CD4-positive, alpha-beta T cell treated with Interferon gamma for 1 hour (primary cell): ENCODE measurements at regions not wholly inside any gene's neighbourhood (a gene's known extent, or its start where the extent isn't known, plus 50 kb on each side); places are given as distances from the start of the nearest gene placed in this dataset.

ENCODE experiments used
- DNase-seq: peaks from one replicate; pipeline ENCODE4 v3.0.0-alpha.2; 2020

- no peak for DNase-seq
These were observed 314.4 kb downstream of the PLK2 start for GRCh38 chr5:58145397-58145934.

- no peak for DNase-seq
These were observed 316.2 kb downstream of the PLK2 start for GRCh38 chr5:58143727-58144126.

GRCh38 chr5:58143181-58143580, 316.7 kb downstream of the PLK2 start:
- no peak for DNase-seq

- DNase-seq = no peak
These were observed 321.1 kb downstream of the PLK2 start for GRCh38 chr5:58138791-58139190.

GRCh38 chr5:58136406-58136805, 323.5 kb downstream of the PLK2 start:
- DNase-seq = no peak

- no peak for DNase-seq
These were observed 324.1 kb downstream of the PLK2 start for GRCh38 chr5:58135571-58136335.

- DNase-seq = no peak
These were observed 326.1 kb downstream of the PLK2 start for GRCh38 chr5:58133631-58134296.

- DNase-seq = no peak
These were observed 326.7 kb downstream of the PLK2 start for GRCh38 chr5:58133216-58133615.

GRCh38 chr5:58127255-58128220, 332.3 kb downstream of the PLK2 start:
- DNase-seq = no peak

- DNase-seq = no peak
These were observed 336.4 kb downstream of the PLK2 start for GRCh38 chr5:58123501-58123900.

- no peak for DNase-seq
These were observed 337.0 kb downstream of the PLK2 start for GRCh38 chr5:58122848-58123392.

- DNase-seq = no peak
These were observed 337.7 kb downstream of the PLK2 start for GRCh38 chr5:58122157-58122556.

- DNase-seq = no peak
These were observed 338.5 kb downstream of the PLK2 start for GRCh38 chr5:58121391-58121790.

- DNase-seq = no peak
These were observed 342.3 kb downstream of the PLK2 start for GRCh38 chr5:58117542-58117941.

GRCh38 chr5:58116346-58116745, 343.5 kb downstream of the PLK2 start:
- no peak for DNase-seq

GRCh38 chr5:58115811-58116210, 344.1 kb downstream of the PLK2 start:
- DNase-seq = no peak

- DNase-seq = no peak
These were observed 345.6 kb downstream of the PLK2 start for GRCh38 chr5:58114324-58114723.

- DNase-seq = no peak
These were observed 346.7 kb downstream of the PLK2 start for GRCh38 chr5:58113172-58113571.

- no peak for DNase-seq
These were observed 351.4 kb downstream of the PLK2 start for GRCh38 chr5:58108511-58108910.

GRCh38 chr5:58107704-58108103, 352.2 kb downstream of the PLK2 start:
- DNase-seq = no peak

- no peak for DNase-seq
These were observed 353.0 kb downstream of the PLK2 start for GRCh38 chr5:58106754-58107410.

- no peak for DNase-seq
These were observed 354.1 kb downstream of the PLK2 start for GRCh38 chr5:58105836-58106235.
